Endothelial cell (in vitro differentiated cells): ENCODE measurements at regions not wholly inside any gene's neighbourhood (a gene's known extent, or its start where the extent isn't known, plus 50 kb on each side); places are given as distances from the start of the nearest gene placed in this dataset.

Source experiments
- DNase-seq: peaks from one replicate; pipeline ENCODE4 v3.0.0; 2021; ENCODE audit warnings: low spot score
- H3K27ac Mint-ChIP-seq: one replicate; pipeline ENCODE4 v1.8.0; 2021; ENCODE audit warnings: mixed read lengths, inconsistent platforms; ENCODE audit not compliant: unreplicated experiment
- H3K27me3 Mint-ChIP-seq: one replicate; pipeline ENCODE4 v1.8.0; 2021; ENCODE audit warnings: mild to moderate bottlenecking, moderate library complexity, mixed read lengths, inconsistent platforms; ENCODE audit not compliant: unreplicated experiment
- H3K36me3 Mint-ChIP-seq: one replicate; pipeline ENCODE4 v1.8.0; 2021; ENCODE audit warnings: mild to moderate bottlenecking, low read depth, mixed read lengths, inconsistent platforms; ENCODE audit not compliant: unreplicated experiment
- H3K4me1 Mint-ChIP-seq: one replicate; pipeline ENCODE4 v1.8.0; 2021; ENCODE audit warnings: mild to moderate bottlenecking, mixed read lengths, inconsistent platforms; ENCODE audit not compliant: unreplicated experiment
- H3K4me3 Mint-ChIP-seq: one replicate; pipeline ENCODE4 v1.8.0; 2021; ENCODE audit warnings: mild to moderate bottlenecking, mixed read lengths, inconsistent platforms; ENCODE audit not compliant: unreplicated experiment
- H3K9me3 Mint-ChIP-seq: one replicate; pipeline ENCODE4 v1.8.0; 2021; ENCODE audit warnings: mixed read lengths, inconsistent platforms; ENCODE audit not compliant: unreplicated experiment
- CTCF ChIP-seq: fragments of 200-600 bp; sonication (generic); IDR thresholded peaks from one replicate; pipeline ENCODE4 v1.5.0; 2021; ENCODE audit warnings: antibody characterized with exemption; ENCODE audit not compliant: unreplicated experiment

GRCh38 chr17:15012351-15012980 lies 252.7 kb downstream of the PMP22 start:
- Mint-ChIP-seq H3K27ac (no peak overlapping the region), H3K4me3 (no peak overlapping the region), H3K36me3 (no peaks in the 10 kb centered on the region), H3K9me3 (no peaks in the 10 kb centered on the region), H3K27me3 (no peaks in the 10 kb centered on the region), H3K4me1 (no peaks in the 10 kb centered on the region)
- DNase-seq: no peak
- no peak for TF ChIP-seq CTCF

DNA sequence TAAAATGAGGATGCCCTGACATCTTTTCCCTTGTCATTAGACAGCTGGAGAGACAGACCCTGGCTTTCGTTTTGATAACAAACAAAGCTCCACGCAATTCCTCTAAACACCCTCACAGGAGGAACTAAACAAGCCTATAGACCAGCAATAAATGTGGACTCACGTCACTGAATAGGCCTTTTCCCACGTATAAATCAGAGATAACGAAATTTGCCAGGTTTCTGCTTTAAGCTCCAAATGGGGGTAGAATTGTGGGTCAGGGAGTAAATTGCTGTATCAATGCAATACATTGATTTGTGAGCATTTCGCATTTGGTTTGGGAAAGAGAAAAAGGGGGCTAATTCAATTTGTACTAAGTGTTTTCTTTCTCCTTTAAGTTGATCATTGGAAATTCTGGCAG lies 256.0 kb downstream of the PMP22 start:
- Mint-ChIP-seq H3K27ac (no peak overlapping the region), H3K4me3 (no peak overlapping the region), H3K4me1 (no peaks in the 10 kb centered on the region), H3K36me3 (no peaks in the 10 kb centered on the region), H3K27me3 (peaks cover 2% of the 10 kb centered on the region), H3K9me3 (no peaks in the 10 kb centered on the region)
- DNase-seq: no peak
- TF ChIP-seq CTCF: no peak

- H3K27me3 Mint-ChIP-seq: peaks cover 2% of the 10 kb centered on the region
Observed at GRCh38 chr17:15007147-15007553, 258.0 kb downstream of the PMP22 start.

GRCh38 chr17:15006421-15007128 lies 258.6 kb downstream of the PMP22 start:
- H3K27me3 Mint-ChIP-seq: peaks cover 2% of the 10 kb centered on the region
- H3K4me1 Mint-ChIP-seq: no peaks in the 10 kb centered on the region
- no peaks in the 10 kb centered on the region for H3K9me3 Mint-ChIP-seq
- no peak for DNase-seq
- no peak overlapping the region for H3K27ac Mint-ChIP-seq
- H3K4me3 Mint-ChIP-seq: no peak overlapping the region
- no peak for TF ChIP-seq CTCF
- no peaks in the 10 kb centered on the region for H3K36me3 Mint-ChIP-seq

More at GRCh38 chr17:15007147-15007553, 258.0 kb downstream of the PMP22 start:
- H3K27ac Mint-ChIP-seq: no peak overlapping the region
- H3K9me3 Mint-ChIP-seq: no peaks in the 10 kb centered on the region
- no peak for TF ChIP-seq CTCF
- H3K4me1 Mint-ChIP-seq: no peaks in the 10 kb centered on the region
- H3K4me3 Mint-ChIP-seq: no peak overlapping the region
- no peak for DNase-seq
- no peaks in the 10 kb centered on the region for H3K36me3 Mint-ChIP-seq

DNA sequence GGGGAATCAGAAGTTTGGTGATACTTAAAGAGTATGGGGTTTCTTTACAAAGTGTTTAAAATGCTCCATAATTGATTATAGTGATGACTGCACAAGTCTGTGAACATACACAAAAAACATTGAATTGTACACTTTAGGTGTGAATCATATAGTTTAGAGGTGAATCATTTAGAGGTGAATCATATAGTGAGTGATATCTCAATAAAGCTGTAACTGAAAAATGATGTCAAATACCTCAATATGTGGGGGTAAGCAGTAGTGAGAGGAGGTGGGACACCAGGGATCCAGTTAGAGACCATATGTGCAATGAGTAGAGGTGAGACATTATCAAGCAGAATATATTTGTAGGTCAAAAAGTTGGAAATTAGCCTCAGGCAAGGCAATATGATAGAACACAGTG lies 264.5 kb downstream of the PMP22 start:
- H3K27me3 Mint-ChIP-seq: peaks cover 2% of the 10 kb centered on the region
- no peak for DNase-seq
- no peaks in the 10 kb centered on the region for H3K9me3 Mint-ChIP-seq
- TF ChIP-seq CTCF: no peak
- H3K27ac Mint-ChIP-seq: no peak overlapping the region
- no peaks in the 10 kb centered on the region for H3K36me3 Mint-ChIP-seq
- H3K4me1 Mint-ChIP-seq: no peaks in the 10 kb centered on the region
- no peak overlapping the region for H3K4me3 Mint-ChIP-seq
